Upper lobe of left lung (tissue), 6 donors: ENCODE measurements at regions not wholly inside any gene's neighbourhood (a gene's known extent, or its start where the extent isn't known, plus 50 kb on each side); places are given as distances from the start of the nearest gene placed in this dataset.
"Not testable (repeated sequence)": the region's sequence is repeated elsewhere in the genome, so short reads cannot be mapped to it uniquely, and the experiment has no call there.

Source experiments
- ATAC-seq, 2 donors: fragments of 200-7000 bp; cut with Tn5 transposase; one replicate each; pipeline ENCODE4 v1.9.1; 2022; ENCODE audit warnings: mild to moderate bottlenecking in 2 of 2, moderate library complexity in 2 of 2; ENCODE audit not compliant: low FRiP score in 2 of 2
- DNase-seq, 2 donors: peaks; one replicate each; pipeline ENCODE4 v3.0.0-alpha.2; 2019 to 2020
- H3K27ac ChIP-seq, 4 donors: fragments of 200-600 bp; sonication (generic); one replicate each; pipeline ENCODE4 v1.5.1; 2016 to 2019
- H3K27me3 ChIP-seq, 4 donors: fragments of 200-600 bp; sonication (generic); one replicate each; pipeline ENCODE4 v1.5.1; 2017 to 2019
- H3K36me3 ChIP-seq, 4 donors: fragments of 200-600 bp; sonication (generic); one replicate each; pipeline ENCODE4 v1.5.1; 2016 to 2019
- H3K4me1 ChIP-seq, 4 donors: fragments of 200-600 bp; sonication (generic); one replicate each; pipeline ENCODE4 v1.5.1; 2018 to 2019
- H3K4me3 ChIP-seq, 4 donors: fragments of 200-600 bp; sonication (generic); one replicate each; pipeline ENCODE4 v1.5.1; 2017 to 2019; ENCODE audit warnings: mild to moderate bottlenecking in 2 of 4, moderate library complexity in 1 of 4
- H3K9me3 ChIP-seq, 4 donors: fragments of 200-600 bp; sonication (generic); one replicate each; pipeline ENCODE4 v1.5.1; 2018 to 2019
- EP300 ChIP-seq, 4 donors: sonication (generic); formaldehyde crosslinking; IDR thresholded peaks; one replicate each; pipeline ENCODE4 v1.5.1; 2017; ENCODE audit warnings: antibody characterized with exemption in 4 of 4, control low read depth in 2 of 4
- POLR2A ChIP-seq, 4 donors: fragments of 450-650 bp; IDR thresholded peaks; one replicate each; pipeline ENCODE4 v1.5.1; 2016 to 2017; ENCODE audit warnings: antibody characterized with exemption in 4 of 4, mild to moderate bottlenecking in 2 of 4
- POLR2AphosphoS5 ChIP-seq, 2 donors: sonication (generic); formaldehyde crosslinking; IDR thresholded peaks; one replicate each; pipeline ENCODE4 v1.5.1; 2017; ENCODE audit warnings: antibody characterized with exemption in 2 of 2
- WGBS, 2 donors: methylation state at CpG; one replicate each; pipeline ENCODE4 v1.1.5; 2017 to 2018; 5-methylcytosine and 5-hydroxymethylcytosine counted together
- TF ChIP-seq, protein P1 (sequence below), 6 experiments: fragments of 450-650 bp in 4 of 6; fragments of 200-600 bp in 2 of 6; sonication (generic) in 2 of 6; IDR thresholded peaks; one replicate each; pipeline ENCODE4 v1.5.1; 2016 to 2019; ENCODE audit warnings: antibody characterized with exemption in 6 of 6
- donor health status: DM: no; HTN: no; CAD: no; lungs with moderate emphysema.
- donor health status: DM: no; HTN: yes; CAD: no; lungs with severe emphysema.

- WGBS, 2 donors, result 82% methylated on average over 5 of the region's 5 CpGs
- Histone ChIP-seq H3K27me3 (no peaks in the 10 kb centered on the region), H3K4me3 (no peak overlapping the region), H3K36me3 (no peaks in the 10 kb centered on the region), H3K27ac (no peak overlapping the region), H3K9me3 (no peaks in the 10 kb centered on the region), H3K4me1 (no peaks in the 10 kb centered on the region)
- TF ChIP-seq, protein P1, sequence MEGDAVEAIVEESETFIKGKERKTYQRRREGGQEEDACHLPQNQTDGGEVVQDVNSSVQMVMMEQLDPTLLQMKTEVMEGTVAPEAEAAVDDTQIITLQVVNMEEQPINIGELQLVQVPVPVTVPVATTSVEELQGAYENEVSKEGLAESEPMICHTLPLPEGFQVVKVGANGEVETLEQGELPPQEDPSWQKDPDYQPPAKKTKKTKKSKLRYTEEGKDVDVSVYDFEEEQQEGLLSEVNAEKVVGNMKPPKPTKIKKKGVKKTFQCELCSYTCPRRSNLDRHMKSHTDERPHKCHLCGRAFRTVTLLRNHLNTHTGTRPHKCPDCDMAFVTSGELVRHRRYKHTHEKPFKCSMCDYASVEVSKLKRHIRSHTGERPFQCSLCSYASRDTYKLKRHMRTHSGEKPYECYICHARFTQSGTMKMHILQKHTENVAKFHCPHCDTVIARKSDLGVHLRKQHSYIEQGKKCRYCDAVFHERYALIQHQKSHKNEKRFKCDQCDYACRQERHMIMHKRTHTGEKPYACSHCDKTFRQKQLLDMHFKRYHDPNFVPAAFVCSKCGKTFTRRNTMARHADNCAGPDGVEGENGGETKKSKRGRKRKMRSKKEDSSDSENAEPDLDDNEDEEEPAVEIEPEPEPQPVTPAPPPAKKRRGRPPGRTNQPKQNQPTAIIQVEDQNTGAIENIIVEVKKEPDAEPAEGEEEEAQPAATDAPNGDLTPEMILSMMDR (IDR thresholded peaks at IDR 0.05), result no peak
- TF ChIP-seq EP300 (IDR thresholded peaks at IDR 0.05) (no peak), POLR2AphosphoS5 (IDR thresholded peaks at IDR 0.05) (no peak), POLR2A (IDR thresholded peaks at IDR 0.05) (no peak)
- ATAC-seq (no peak), DNase-seq (no peak)
These were observed 411.8 kb upstream of the STXBP6 start for GRCh38 chr14:25461780-25462179.

GRCh38 chr14:25444381-25444780, 394.4 kb upstream of the STXBP6 start:
- DNase-seq (no peak), ATAC-seq (no peak)
- TF ChIP-seq, protein P1 (IDR thresholded peaks at IDR 0.05), result no peak
- TF ChIP-seq EP300 (IDR thresholded peaks at IDR 0.05) (no peak), POLR2AphosphoS5 (IDR thresholded peaks at IDR 0.05) (no peak), POLR2A (IDR thresholded peaks at IDR 0.05) (no peak)
- Histone ChIP-seq H3K9me3 (no peaks in the 10 kb centered on the region), H3K4me3 (no peak overlapping the region), H3K36me3 (no peaks in the 10 kb centered on the region), H3K27ac (no peak overlapping the region), H3K27me3 (no peaks in the 10 kb centered on the region), H3K4me1 (no peaks in the 10 kb centered on the region)
- 83 to 94% methylated on average over 2 of the region's 2 CpGs for WGBS, 2 donors

DNA sequence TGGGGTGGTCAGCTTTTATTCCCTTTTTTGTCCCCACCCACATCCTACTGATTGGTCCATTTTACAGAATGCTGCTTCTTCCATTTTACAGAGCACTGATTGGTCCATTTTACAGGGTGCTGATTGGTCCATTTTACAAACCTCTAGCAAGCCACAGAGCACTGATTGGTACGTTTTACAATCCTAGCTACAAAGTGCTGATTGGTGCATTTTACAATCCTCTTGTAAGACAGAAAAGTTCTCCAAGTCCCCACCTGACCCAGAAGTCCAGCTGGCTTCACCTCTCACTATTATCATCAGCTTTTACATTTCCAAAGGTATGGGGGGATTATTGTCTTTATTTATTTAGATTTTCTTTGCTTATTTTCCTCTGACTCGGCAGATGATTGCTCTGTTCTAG, 390.4 kb upstream of the STXBP6 start:
- not testable (repeated sequence) for H3K27ac ChIP-seq, H3K9me3 ChIP-seq, ATAC-seq, H3K27me3 ChIP-seq, H3K36me3 ChIP-seq, H3K4me3 ChIP-seq, H3K4me1 ChIP-seq, DNase-seq
- WGBS, 2 donors, result 82 to 84% methylated on average over 2 of the region's 2 CpGs

DNA sequence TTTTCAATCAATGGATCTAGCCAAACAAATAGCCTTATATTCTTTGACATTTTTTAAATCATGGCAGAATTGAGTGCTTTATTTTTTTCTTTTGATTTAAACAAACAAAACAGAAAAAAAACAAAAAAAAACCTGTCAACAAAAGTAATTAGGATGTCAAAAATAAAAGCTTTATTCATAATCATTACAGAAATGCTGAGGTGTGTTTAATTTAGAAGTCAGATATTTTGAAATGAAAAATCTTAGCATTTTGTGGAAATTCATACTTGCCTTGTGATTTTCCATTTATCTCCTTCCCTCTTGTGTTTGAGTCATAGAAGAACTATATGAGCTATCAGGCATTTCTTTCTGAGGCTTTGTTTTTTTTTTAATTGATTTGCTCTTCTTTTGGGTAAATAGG, 387.0 kb upstream of the STXBP6 start:
- H3K9me3 ChIP-seq, result no peaks in the 10 kb centered on the region
- H3K27me3 ChIP-seq, result no peaks in the 10 kb centered on the region
- no peak overlapping the region for H3K27ac ChIP-seq
- TF ChIP-seq POLR2AphosphoS5 (IDR thresholded peaks at IDR 0.05) (no peak), EP300 (IDR thresholded peaks at IDR 0.05) (no peak), POLR2A (IDR thresholded peaks at IDR 0.05) (no peak)
- TF ChIP-seq, protein P1 (IDR thresholded peaks at IDR 0.05), result no peak
- no peaks in the 10 kb centered on the region for H3K36me3 ChIP-seq
- H3K4me1 ChIP-seq, result no peaks in the 10 kb centered on the region
- H3K4me3 ChIP-seq, result no peak overlapping the region
- no peak for ATAC-seq
- no peak for DNase-seq

- ATAC-seq (no peak), DNase-seq (no peak)
- Histone ChIP-seq H3K27ac (no peak overlapping the region), H3K36me3 (no peaks in the 10 kb centered on the region), H3K9me3 (no peaks in the 10 kb centered on the region), H3K4me3 (no peak overlapping the region), H3K4me1 (no peaks in the 10 kb centered on the region), H3K27me3 (no peaks in the 10 kb centered on the region)
- TF ChIP-seq EP300 (IDR thresholded peaks at IDR 0.05), result no peak
- TF ChIP-seq, protein P1 (IDR thresholded peaks at IDR 0.05), result no peak
- WGBS, 2 donors, result 72 to 80% methylated on average over 2 of the region's 2 CpGs
These were observed 386.4 kb upstream of the STXBP6 start for GRCh38 chr14:25436288-25436875.
